GM12872 (cell line): ENCODE measurements at regions not wholly inside any gene's neighbourhood (a gene's known extent, or its start where the extent isn't known, plus 50 kb on each side); places are given as distances from the start of the nearest gene placed in this dataset.

ENCODE experiments used
- TF ChIP-seq, protein P1 (sequence below): IDR thresholded peaks from 3 replicates; pipeline ENCODE4 v1.5.1; 2011; ENCODE audit warnings: low read depth, mild to moderate bottlenecking, low read length, moderate library complexity; ENCODE audit not compliant: insufficient read depth

DNA sequence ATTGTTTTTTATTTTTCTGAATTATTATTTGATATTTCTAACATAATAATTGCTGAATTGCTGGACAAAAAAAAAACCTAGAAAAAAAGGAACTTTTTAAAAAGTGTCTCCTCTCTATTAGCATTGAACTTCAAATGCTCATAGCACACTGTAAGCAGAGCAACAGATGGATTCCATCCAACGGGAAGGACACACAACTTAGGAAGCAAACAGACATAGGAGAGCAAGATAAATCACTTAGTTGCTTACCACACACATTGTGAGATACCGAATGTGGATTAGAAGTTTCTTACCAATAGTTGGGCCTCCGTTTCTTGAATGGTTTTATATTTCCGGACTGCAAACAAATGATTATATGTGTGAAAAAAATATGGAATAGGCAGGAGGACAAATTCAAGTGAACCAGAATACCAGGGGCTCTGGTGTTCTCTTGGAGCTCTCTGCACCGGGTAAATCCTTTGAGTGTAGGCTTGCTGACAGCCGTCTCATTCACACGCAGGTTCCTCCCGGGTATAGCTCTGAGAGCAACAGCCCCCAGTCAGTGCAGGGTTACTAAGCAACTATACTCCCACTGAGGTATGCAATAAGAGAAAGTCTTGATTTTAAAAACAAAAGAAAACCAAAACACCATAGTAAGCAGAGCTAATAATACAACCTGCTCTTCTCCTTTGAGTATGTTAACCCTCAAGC, 217.6 kb downstream of the TMEM167A start:
- TF ChIP-seq, protein P1, sequence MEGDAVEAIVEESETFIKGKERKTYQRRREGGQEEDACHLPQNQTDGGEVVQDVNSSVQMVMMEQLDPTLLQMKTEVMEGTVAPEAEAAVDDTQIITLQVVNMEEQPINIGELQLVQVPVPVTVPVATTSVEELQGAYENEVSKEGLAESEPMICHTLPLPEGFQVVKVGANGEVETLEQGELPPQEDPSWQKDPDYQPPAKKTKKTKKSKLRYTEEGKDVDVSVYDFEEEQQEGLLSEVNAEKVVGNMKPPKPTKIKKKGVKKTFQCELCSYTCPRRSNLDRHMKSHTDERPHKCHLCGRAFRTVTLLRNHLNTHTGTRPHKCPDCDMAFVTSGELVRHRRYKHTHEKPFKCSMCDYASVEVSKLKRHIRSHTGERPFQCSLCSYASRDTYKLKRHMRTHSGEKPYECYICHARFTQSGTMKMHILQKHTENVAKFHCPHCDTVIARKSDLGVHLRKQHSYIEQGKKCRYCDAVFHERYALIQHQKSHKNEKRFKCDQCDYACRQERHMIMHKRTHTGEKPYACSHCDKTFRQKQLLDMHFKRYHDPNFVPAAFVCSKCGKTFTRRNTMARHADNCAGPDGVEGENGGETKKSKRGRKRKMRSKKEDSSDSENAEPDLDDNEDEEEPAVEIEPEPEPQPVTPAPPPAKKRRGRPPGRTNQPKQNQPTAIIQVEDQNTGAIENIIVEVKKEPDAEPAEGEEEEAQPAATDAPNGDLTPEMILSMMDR: no peak

DNA sequence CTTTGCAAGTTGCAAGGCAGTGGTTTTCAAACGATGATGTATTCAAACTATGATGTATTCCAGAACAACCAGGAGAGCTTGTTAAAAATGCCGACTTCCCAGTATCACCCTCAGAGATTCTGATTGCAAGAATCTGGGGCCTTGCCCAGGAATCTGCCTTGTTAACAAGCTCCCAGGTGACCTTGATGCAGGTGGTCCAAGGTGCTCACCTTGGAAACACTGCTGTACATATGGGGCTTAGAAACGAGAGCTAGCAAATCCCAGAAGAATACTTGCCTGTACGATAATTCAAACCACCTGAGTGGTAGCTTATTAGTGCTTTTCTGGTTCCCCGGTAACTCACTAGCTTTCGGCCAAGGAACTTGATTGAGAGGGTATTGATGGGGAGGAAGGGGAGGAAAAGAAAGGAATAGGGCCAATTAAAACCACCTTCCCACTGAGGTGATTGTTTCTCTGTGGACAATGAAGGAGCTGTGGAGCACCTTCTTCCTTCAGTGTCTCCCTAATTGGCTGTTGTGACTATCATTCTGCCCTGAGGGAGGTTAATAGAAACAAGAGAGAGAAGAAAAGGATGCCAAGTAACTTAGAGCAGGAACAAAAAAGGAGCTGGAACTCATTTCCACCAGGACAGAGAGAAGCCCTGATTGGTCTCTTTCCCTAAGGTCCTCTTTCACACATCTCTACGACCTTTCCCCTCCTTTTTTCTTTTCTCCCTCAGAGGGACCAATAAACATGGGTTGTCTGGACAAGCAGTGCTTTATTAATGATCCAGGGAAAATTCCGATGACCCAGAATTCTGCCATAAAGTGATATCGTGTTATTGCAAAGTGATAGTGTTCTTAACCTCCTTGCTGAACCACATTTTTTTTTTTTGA, 218.8 kb downstream of the TMEM167A start:
- TF ChIP-seq, protein P1: no peak

DNA sequence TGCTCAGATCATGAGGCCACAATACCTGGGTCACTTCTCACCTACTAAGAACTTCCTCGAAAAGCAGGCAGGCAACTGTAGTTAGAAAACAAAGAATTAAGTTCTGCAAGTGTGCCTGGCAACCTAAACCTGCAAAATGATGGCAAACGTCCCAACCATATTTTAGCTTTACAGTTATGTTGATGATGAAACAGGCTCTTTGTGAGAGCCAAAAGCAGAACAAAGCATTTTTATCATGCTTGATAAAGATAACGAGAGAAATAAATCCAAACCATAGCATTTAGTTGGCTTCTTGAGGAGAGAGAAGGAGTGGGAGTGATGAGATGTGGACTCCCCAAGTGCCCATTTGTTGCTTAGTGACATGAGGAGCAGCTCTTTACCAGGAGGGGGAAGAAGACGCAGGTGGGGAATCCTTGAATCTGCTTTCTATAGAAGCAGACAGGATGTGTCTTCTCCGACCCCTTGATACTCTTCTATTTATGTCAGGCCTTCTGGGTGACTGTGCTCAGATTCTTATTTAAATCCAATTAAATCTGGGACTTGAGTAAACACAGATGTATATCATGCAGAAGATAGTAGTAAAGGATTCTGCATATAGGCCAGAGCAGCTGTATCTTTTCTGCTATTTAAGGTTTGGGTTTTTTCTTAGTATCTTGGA, 221.2 kb downstream of the TMEM167A start:
- TF ChIP-seq, protein P1: no peak

DNA sequence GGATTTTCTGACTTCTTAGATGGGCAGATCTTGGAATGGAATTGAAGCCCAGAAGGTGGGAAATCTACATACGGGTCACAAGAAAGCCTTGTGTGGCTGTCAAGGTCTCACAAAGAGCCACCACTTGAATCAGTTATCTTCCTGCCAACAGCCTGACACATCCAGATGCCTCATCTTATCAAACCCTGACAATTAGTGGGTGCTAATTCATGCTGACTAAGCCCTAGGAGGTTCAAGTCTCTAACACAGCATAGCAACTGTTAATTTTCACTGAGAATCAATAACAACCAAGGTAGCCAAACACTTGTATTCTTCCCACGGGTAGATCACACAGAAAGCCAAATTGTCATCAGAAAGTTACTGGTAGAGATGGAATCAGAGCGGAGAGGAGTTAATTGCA, 222.2 kb downstream of the TMEM167A start:
- TF ChIP-seq, protein P1: no peak

DNA sequence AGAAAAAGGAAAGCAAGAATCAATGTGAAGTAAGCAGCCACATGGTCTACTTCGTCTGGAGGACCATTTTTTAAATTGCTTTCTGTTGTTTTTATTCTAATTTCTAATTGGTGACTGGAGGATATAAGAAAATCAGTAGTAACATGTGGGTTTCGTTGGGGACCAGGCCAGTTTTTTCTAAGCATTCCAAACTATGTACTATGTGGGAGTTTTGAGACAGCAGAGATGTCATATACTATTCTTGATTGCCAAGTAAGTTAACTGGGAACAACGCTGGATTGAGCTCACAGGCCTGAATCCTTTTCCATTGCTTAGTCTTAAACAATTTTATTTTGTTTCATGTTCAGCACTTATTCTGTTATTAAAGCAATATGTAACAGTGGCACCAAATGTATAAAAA, 225.7 kb downstream of the TMEM167A start:
- TF ChIP-seq, protein P1: no peak

DNA sequence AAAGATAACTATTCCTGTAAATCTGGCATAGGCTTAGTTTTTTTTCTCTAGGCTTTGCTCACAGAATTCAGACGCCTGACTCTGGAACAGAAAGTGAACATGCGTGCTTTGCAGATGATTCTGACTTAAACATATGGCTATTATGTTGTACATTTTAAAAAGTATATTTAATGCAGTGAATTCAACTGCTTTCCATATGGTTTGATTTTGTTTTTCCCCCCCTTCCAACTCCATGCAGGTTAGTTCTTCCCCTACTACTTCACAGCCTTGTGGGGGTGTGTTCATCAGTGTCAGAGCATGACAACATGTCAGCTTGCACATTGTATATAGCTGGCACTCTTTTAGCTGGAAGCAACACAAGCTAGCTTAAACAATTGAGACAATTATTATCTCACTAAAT, 226.8 kb downstream of the TMEM167A start:
- TF ChIP-seq, protein P1: no peak

DNA sequence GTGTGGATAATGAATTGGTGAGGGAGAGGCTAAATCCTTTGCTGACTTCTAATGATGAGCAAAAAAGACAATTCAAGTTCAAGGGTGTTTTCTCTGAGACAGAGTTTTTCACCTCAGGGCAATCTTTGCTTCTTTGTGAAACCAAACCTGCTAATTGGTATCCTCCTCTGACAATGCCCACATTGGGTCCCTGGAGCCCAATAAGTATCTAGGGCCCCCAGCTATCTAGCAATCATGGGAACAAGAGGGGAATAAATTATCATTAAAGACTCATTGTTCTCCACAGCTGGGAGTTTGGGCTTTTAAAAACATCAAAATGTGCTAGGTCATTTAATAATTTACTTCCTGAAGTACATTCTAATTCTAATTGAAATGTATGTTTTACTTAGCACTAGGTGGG, 227.3 kb downstream of the TMEM167A start:
- TF ChIP-seq, protein P1: no peak
